ENCODE measurements at regions not wholly inside any gene's neighbourhood (a gene's known extent, or its start where the extent isn't known, plus 50 kb on each side); places are given as distances from the start of the nearest gene placed in this dataset.

DNA sequence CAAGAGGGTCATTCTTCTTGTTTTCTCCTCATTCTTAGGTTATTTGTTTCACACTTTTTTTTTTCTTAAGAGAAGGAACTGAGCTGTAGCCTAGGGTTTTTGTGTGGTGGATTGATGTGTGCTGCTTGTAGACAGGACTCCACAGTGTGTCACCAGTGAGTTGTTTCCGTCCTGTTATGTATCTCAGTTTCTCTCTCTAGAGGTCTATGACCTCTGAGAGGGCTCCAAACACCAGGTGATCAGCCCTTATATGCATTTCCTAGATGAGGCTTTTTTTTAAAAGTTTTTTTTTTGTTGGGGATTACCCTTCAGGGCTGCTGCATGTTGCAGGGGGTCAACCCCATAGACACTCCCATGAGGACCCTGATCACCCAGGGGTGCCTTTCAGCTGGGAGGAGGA lies 124.2 kb upstream of the MAST4 start:
- 83% methylated on average over 1 of the region's 1 CpG; no CpG with 5 or more reads in 1 of the 2 donors for WGBS, 2 donors (ENCODE audit: low coverage in 1 of 2)
- TF ChIP-seq, protein P1, sequence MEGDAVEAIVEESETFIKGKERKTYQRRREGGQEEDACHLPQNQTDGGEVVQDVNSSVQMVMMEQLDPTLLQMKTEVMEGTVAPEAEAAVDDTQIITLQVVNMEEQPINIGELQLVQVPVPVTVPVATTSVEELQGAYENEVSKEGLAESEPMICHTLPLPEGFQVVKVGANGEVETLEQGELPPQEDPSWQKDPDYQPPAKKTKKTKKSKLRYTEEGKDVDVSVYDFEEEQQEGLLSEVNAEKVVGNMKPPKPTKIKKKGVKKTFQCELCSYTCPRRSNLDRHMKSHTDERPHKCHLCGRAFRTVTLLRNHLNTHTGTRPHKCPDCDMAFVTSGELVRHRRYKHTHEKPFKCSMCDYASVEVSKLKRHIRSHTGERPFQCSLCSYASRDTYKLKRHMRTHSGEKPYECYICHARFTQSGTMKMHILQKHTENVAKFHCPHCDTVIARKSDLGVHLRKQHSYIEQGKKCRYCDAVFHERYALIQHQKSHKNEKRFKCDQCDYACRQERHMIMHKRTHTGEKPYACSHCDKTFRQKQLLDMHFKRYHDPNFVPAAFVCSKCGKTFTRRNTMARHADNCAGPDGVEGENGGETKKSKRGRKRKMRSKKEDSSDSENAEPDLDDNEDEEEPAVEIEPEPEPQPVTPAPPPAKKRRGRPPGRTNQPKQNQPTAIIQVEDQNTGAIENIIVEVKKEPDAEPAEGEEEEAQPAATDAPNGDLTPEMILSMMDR (IDR thresholded peaks at IDR 0.05), result no peak
- no peak for TF ChIP-seq EP300 (IDR thresholded peaks at IDR 0.05; ENCODE audit: low read depth)
- TF ChIP-seq POLR2A (IDR thresholded peaks at IDR 0.05), result no peak
- TF ChIP-seq POLR2AphosphoS5 (IDR thresholded peaks at IDR 0.05), result no peak
- Histone ChIP-seq H3K4me3 (no peak overlapping the region), H3K27me3 (no peaks in the 10 kb centered on the region), H3K36me3 (no peaks in the 10 kb centered on the region), H3K9me3 (peaks cover 6 to 9% of the 10 kb centered on the region in 2 donors), H3K4me1 (no peaks in the 10 kb centered on the region), H3K27ac (no peak overlapping the region)
- in situ Hi-C loops (cut with MboI; ENCODE audit: low pct_ligation_motif_present in 1 of 4, low pct_unique_long_range_greater_than_20kb in 1 of 4, low sequenced_read_pairs in 3 of 4), result no loop called here
- intact Hi-C loops (cut with DNase I; ENCODE audit: low total_unique reads), result no loop called here
- no peak for DNase-seq

DNA sequence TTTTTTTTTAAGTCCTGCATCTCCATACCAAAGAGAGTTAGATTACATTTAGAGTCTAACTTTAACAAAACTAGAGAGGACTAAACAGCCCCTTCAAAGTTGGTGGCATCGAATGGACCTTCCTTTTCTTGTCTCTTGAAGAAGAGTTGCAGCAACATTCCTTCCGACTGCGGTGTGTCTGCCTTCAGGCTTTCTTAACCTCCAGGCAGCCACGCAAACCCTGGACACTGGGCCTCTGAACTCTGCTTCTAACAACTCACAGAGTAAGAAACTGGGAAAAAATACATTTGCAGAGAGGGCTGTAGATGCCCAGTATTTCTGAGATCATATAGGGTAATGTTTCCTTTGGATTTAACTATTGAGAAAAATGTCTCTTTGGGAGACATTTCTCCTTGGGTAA lies 120.5 kb upstream of the MAST4 start:
- DNase-seq, result no peak
- TF ChIP-seq EP300 (IDR thresholded peaks at IDR 0.05; ENCODE audit: low read depth), result no peak
- TF ChIP-seq POLR2AphosphoS5 (IDR thresholded peaks at IDR 0.05), result no peak
- no peak for TF ChIP-seq POLR2A (IDR thresholded peaks at IDR 0.05)
- TF ChIP-seq, protein P1 (IDR thresholded peaks at IDR 0.05), result no peak
- Histone ChIP-seq H3K9me3 (no peaks in the 10 kb centered on the region), H3K36me3 (no peaks in the 10 kb centered on the region), H3K4me3 (no peak overlapping the region), H3K27ac (no peak overlapping the region), H3K4me1 (no peaks in the 10 kb centered on the region), H3K27me3 (no peaks in the 10 kb centered on the region)
- WGBS, 2 donors (ENCODE audit: low coverage in 1 of 2), result 72 to 92% methylated on average over 2 to 4 of the region's 4 CpGs
- intact Hi-C loops (cut with DNase I; ENCODE audit: low total_unique reads), result no loop called here
- in situ Hi-C loops (cut with MboI; ENCODE audit: low pct_ligation_motif_present in 1 of 4, low pct_unique_long_range_greater_than_20kb in 1 of 4, low sequenced_read_pairs in 3 of 4), result no loop called here

DNA sequence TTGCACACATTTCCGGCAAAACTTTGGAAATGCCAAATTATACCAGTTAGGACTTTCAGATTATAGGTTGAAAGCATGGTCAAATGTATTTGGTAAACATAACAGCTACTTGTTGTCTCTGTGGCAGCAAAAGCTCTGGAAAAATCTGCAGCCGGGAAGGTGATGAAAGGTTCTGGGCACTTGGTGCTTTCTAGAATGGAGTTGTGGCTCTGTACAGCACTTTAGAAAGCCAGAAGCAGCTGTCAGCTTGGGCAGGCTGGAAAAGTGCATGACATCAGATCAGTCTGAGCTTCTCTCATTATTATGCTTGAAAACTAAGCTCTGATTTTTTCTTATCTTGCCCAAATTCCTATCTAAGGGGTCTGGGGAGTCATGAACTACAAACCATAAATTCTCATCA lies 118.6 kb upstream of the MAST4 start:
- Histone ChIP-seq H3K27ac (no peak overlapping the region), H3K9me3 (no peaks in the 10 kb centered on the region), H3K36me3 (no peaks in the 10 kb centered on the region), H3K4me1 (no peaks in the 10 kb centered on the region), H3K27me3 (no peaks in the 10 kb centered on the region), H3K4me3 (no peak overlapping the region)
- intact Hi-C loops (cut with DNase I; ENCODE audit: low total_unique reads), result no loop called here
- TF ChIP-seq POLR2A (IDR thresholded peaks at IDR 0.05) (no peak), EP300 (IDR thresholded peaks at IDR 0.05; ENCODE audit: low read depth) (no peak), POLR2AphosphoS5 (IDR thresholded peaks at IDR 0.05) (no peak)
- TF ChIP-seq, protein P1 (IDR thresholded peaks at IDR 0.05), result no peak
- 71 to 73% methylated on average over 2 of the region's 2 CpGs for WGBS, 2 donors (ENCODE audit: low coverage in 1 of 2)
- in situ Hi-C loops (cut with MboI; ENCODE audit: low pct_ligation_motif_present in 1 of 4, low pct_unique_long_range_greater_than_20kb in 1 of 4, low sequenced_read_pairs in 3 of 4), result no loop called here
- DNase-seq, result no peak

GRCh38 chr5:66494437-66494836 lies 101.8 kb upstream of the MAST4 start:
- H3K27me3 ChIP-seq, result no peaks in the 10 kb centered on the region
- in situ Hi-C loops (cut with MboI; ENCODE audit: low pct_ligation_motif_present in 1 of 4, low pct_unique_long_range_greater_than_20kb in 1 of 4, low sequenced_read_pairs in 3 of 4), result no loop called here
- H3K27ac ChIP-seq, result no peak overlapping the region
- no peaks in the 10 kb centered on the region for H3K4me1 ChIP-seq
- H3K36me3 ChIP-seq, result no peaks in the 10 kb centered on the region
- WGBS, 2 donors (ENCODE audit: low coverage in 1 of 2), result 77 to 80% methylated on average over 4 to 5 of the region's 5 CpGs
- TF ChIP-seq POLR2AphosphoS5 (IDR thresholded peaks at IDR 0.05) (no peak), EP300 (IDR thresholded peaks at IDR 0.05; ENCODE audit: low read depth) (no peak), POLR2A (IDR thresholded peaks at IDR 0.05) (no peak)
- TF ChIP-seq, protein P1 (IDR thresholded peaks at IDR 0.05), result no peak
- DNase-seq, result no peak
- H3K9me3 ChIP-seq, result no peaks in the 10 kb centered on the region
- intact Hi-C loops (cut with DNase I; ENCODE audit: low total_unique reads), result no loop called here
- no peak overlapping the region for H3K4me3 ChIP-seq
